HepG2 (cell line): ENCODE measurements at regions not wholly inside any gene's neighbourhood (a gene's known extent, or its start where the extent isn't known, plus 50 kb on each side); places are given as distances from the start of the nearest gene placed in this dataset.

Source experiments
- ARNT ChIP-seq: fragments of 450-650 bp; IDR thresholded peaks from 2 replicates; pipeline ENCODE4 v1.6.1; 2017
- CAMTA2 ChIP-seq: sonication (generic); formaldehyde crosslinking; IDR thresholded peaks from 2 replicates; pipeline ENCODE4 v1.4.0; 2020; ENCODE audit warnings: mild to moderate bottlenecking, missing genetic modification reagents, borderline replicate concordance
- DMAP1 ChIP-seq: IDR thresholded peaks from 2 replicates; pipeline ENCODE4 v1.6.1; 2016
- EP300 ChIP-seq, 3 experiments: sonication (generic) in 1 of 3; formaldehyde crosslinking in 1 of 3; IDR thresholded peaks; 2 replicates each; pipeline versions ENCODE4 v1.5.1 to v1.6.1; 2011 to 2020; ENCODE audit warnings: low read depth in 2 of 3, low read length in 2 of 3, borderline replicate concordance in 1 of 3, improper control_type of control experiment in 1 of 3, mild to moderate bottlenecking in 1 of 3, missing genetic modification reagents in 1 of 3, moderate library complexity in 1 of 3
- FOXJ3 ChIP-seq: sonication (generic); formaldehyde crosslinking; IDR thresholded peaks from 2 replicates; pipeline ENCODE4 v1.4.0; 2020; ENCODE audit warnings: missing genetic modification reagents, mild to moderate bottlenecking, borderline replicate concordance
- HMG20B ChIP-seq: conservative IDR thresholded peaks from 2 replicates; pipeline ENCODE4 v1.6.1; 2016; ENCODE audit warnings: missing genetic modification reagents, missing compliant biosample characterization
- PRMT3 ChIP-seq: sonication (generic); formaldehyde crosslinking; IDR thresholded peaks from 2 replicates; pipeline ENCODE4 v1.8.1; 2022; ENCODE audit warnings: low read depth, mild to moderate bottlenecking, moderate library complexity, missing genetic modification reagents, borderline replicate concordance
- REPIN1 ChIP-seq: sonication (generic); formaldehyde crosslinking; IDR thresholded peaks from 2 replicates; pipeline ENCODE4 v1.8.0; 2022; ENCODE audit warnings: missing genetic modification reagents, low read depth, mild to moderate bottlenecking, borderline replicate concordance
- ZFX ChIP-seq: sonication (generic); formaldehyde crosslinking; IDR thresholded peaks from 2 replicates; pipeline ENCODE4 v1.4.0; 2020; ENCODE audit warnings: mild to moderate bottlenecking, low read depth, missing genetic modification reagents, moderate library complexity
- ZNF143 ChIP-seq: sonication (generic); formaldehyde crosslinking; IDR thresholded peaks from 2 replicates; pipeline ENCODE4 v1.4.0; 2020; ENCODE audit warnings: missing genetic modification reagents
- ZNF274 ChIP-seq: sonication (generic); formaldehyde crosslinking; IDR thresholded peaks from 2 replicates; pipeline ENCODE4 v1.5.1; 2020; ENCODE audit warnings: mild to moderate bottlenecking, missing genetic modification reagents
- ZNF468 ChIP-seq: sonication (generic); formaldehyde crosslinking; IDR thresholded peaks from 2 replicates; pipeline ENCODE4 v1.8.0; 2022; ENCODE audit warnings: mild to moderate bottlenecking, moderate library complexity, missing genetic modification reagents
- ZNF605 ChIP-seq: sonication (generic); formaldehyde crosslinking; IDR thresholded peaks from 2 replicates; pipeline ENCODE4 v1.8.0; 2022; ENCODE audit warnings: mild to moderate bottlenecking, missing genetic modification reagents
- ZNF619 ChIP-seq: sonication (generic); formaldehyde crosslinking; IDR thresholded peaks from 2 replicates; pipeline ENCODE4 v1.4.0; 2020; ENCODE audit warnings: mild to moderate bottlenecking, missing genetic modification reagents
- TF ChIP-seq, protein P1 (sequence below): sonication (generic); formaldehyde crosslinking; IDR thresholded peaks from 2 replicates; pipeline ENCODE4 v1.5.0; 2020; ENCODE audit warnings: mild to moderate bottlenecking, missing genetic modification reagents, moderate library complexity
- TF ChIP-seq, protein P2 (sequence below): sonication (generic); formaldehyde crosslinking; IDR thresholded peaks from 2 replicates; pipeline ENCODE4 v1.4.0; 2020; ENCODE audit warnings: mild to moderate bottlenecking, missing genetic modification reagents
- TF ChIP-seq, protein P3 (sequence below): sonication (generic); formaldehyde crosslinking; IDR thresholded peaks from 2 replicates; pipeline ENCODE4 v1.5.1; 2020; ENCODE audit warnings: mild to moderate bottlenecking, missing genetic modification reagents
- TF ChIP-seq, protein P4 (sequence below): IDR thresholded peaks from 2 replicates; pipeline ENCODE4 v1.6.1; 2016; ENCODE audit warnings: mild to moderate bottlenecking

DNA sequence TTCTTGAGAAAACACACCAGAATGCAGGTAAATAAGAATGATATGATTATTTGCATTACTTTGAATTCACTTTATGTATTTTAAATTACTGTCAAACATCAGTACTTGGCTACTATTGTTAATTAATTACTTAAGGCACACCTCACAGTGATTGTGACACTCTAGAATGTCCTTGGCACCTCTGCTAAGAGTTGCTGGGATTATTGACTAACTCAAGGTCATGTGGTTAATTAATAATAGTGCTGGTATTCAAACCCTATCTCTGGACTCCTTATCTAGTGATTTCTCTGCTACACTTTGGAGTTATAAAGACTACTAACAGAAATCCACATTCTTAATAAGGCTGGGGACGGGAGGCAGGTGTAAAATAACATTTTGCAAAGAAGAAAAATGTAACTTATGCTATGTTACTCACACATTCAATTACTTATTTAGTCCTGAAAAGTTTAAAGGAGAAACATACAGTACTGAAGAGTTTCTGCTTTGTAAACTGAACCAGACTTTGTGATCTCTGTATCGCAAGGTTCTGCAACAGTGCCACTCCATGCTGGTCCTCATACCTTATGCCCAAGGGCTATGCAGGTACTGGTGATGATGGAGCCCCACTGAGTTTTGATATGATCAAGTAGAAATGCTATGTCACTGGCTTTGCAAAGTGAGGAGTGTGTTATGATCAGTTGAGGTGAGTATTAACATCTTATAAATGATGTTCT, 242.7 kb downstream of the MID1IP1 start (continued):
- TF ChIP-seq, protein P1, sequence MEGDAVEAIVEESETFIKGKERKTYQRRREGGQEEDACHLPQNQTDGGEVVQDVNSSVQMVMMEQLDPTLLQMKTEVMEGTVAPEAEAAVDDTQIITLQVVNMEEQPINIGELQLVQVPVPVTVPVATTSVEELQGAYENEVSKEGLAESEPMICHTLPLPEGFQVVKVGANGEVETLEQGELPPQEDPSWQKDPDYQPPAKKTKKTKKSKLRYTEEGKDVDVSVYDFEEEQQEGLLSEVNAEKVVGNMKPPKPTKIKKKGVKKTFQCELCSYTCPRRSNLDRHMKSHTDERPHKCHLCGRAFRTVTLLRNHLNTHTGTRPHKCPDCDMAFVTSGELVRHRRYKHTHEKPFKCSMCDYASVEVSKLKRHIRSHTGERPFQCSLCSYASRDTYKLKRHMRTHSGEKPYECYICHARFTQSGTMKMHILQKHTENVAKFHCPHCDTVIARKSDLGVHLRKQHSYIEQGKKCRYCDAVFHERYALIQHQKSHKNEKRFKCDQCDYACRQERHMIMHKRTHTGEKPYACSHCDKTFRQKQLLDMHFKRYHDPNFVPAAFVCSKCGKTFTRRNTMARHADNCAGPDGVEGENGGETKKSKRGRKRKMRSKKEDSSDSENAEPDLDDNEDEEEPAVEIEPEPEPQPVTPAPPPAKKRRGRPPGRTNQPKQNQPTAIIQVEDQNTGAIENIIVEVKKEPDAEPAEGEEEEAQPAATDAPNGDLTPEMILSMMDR (CRISPR knock-in tag) = no peak
- TF ChIP-seq ZNF605 (no peak), ARNT (no peak), REPIN1 (CRISPR knock-in tag) (no peak), HMG20B (CRISPR knock-in tag) (no peak), ZFX (CRISPR knock-in tag) (no peak), ZNF274 (CRISPR knock-in tag) (no peak), ZNF619 (CRISPR knock-in tag) (no peak), ZNF143 (CRISPR knock-in tag) (no peak), DMAP1 (CRISPR knock-in tag) (no peak), CAMTA2 (CRISPR knock-in tag) (no peak), FOXJ3 (CRISPR knock-in tag) (peak; percentile 47; the same call in 1 of the 2 replicates), PRMT3 (CRISPR knock-in tag) (no peak), EP300 (IDR thresholded peaks at IDR 0.05; ENCODE audit: low read depth in 2 of 2, low read length in 2 of 2) (peak in 1 of 2 experiments; percentile 64; a peak in 1 of 4 replicates), EP300 (CRISPR knock-in tag; IDR thresholded peaks at IDR 0.05; ENCODE audit: borderline replicate concordance) (no peak), ZNF468 (no peak)
- TF ChIP-seq, protein P2, sequence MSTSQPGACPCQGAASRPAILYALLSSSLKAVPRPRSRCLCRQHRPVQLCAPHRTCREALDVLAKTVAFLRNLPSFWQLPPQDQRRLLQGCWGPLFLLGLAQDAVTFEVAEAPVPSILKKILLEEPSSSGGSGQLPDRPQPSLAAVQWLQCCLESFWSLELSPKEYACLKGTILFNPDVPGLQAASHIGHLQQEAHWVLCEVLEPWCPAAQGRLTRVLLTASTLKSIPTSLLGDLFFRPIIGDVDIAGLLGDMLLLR (CRISPR knock-in tag) = no peak
- TF ChIP-seq, protein P3, sequence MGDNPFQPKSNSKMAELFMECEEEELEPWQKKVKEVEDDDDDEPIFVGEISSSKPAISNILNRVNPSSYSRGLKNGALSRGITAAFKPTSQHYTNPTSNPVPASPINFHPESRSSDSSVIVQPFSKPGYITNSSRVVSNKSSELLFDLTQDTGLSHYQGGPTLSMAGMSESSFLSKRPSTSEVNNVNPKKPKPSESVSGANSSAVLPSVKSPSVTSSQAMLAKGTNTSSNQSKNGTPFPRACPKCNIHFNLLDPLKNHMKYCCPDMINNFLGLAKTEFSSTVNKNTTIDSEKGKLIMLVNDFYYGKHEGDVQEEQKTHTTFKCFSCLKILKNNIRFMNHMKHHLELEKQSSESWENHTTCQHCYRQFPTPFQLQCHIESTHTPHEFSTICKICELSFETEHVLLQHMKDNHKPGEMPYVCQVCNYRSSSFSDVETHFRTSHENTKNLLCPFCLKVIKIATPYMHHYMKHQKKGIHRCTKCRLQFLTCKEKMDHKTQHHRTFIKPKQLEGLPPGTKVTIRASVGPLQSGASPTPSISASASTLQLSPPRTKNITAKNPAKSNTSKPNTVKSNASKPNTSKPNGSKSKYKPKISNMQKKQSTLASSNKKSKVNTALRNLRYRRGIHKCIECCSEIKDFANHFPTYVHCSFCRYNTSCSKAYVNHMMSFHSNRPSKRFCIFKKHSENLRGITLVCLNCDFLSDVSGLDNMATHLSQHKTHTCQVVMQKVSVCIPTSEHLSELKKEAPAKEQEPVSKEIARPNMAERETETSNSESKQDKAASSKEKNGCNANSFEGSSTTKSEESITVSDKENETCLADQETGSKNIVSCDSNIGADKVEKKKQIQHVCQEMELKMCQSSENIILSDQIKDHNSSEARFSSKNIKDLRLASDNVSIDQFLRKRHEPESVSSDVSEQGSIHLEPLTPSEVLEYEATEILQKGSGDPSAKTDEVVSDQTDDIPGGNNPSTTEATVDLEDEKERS = no peak
- TF ChIP-seq, protein P4, sequence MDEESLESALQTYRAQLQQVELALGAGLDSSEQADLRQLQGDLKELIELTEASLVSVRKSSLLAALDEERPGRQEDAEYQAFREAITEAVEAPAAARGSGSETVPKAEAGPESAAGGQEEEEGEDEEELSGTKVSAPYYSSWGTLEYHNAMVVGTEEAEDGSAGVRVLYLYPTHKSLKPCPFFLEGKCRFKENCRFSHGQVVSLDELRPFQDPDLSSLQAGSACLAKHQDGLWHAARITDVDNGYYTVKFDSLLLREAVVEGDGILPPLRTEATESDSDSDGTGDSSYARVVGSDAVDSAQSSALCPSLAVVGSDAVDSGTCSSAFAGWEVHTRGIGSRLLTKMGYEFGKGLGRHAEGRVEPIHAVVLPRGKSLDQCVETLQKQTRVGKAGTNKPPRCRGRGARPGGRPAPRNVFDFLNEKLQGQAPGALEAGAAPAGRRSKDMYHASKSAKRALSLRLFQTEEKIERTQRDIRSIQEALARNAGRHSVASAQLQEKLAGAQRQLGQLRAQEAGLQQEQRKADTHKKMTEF (CRISPR knock-in tag) = no peak
